B cell (primary cell): ENCODE measurements at regions not wholly inside any gene's neighbourhood (a gene's known extent, or its start where the extent isn't known, plus 50 kb on each side); places are given as distances from the start of the nearest gene placed in this dataset.

Experiments used
- ATAC-seq: fragments of 200-7000 bp; cut with Tn5 transposase; one replicate; pipeline ENCODE4 v1.10.0; 2021; ENCODE audit warnings: low read depth, mild to moderate bottlenecking, moderate number of reproducible peaks, moderate library complexity
- CTCF ChIA-PET: fragments of 350-600 bp; sonication (Branson Sonifier 250); formaldehyde crosslinking; loops from one replicate; lab custom pipeline; 2021; ENCODE audit warnings: antibody characterized with exemption, inconsistent platforms; lab: Charles Lee
- POLR2A ChIA-PET: fragments of 350-600 bp; sonication (Branson Sonifier 250); formaldehyde crosslinking; loops from one replicate; lab custom pipeline; 2021; ENCODE audit warnings: antibody characterized with exemption; lab: Charles Lee
- DNase-seq: peaks from one replicate; pipeline ENCODE4 v3.0.0; 2013
- H2AFZ ChIP-seq: 2 replicates; pipeline ENCODE4 v1.6.1; 2012; ENCODE audit warnings: mild to moderate bottlenecking, low read depth, low read length; ENCODE audit not compliant: insufficient read depth, poor library complexity, severe bottlenecking
- H3K27ac ChIP-seq, 2 donors: 1 replicate in 1 of 2; 2 replicates in 1 of 2; pipeline ENCODE4 v1.5.1; 2012 to 2013; ENCODE audit warnings: low read length in 2 of 2, mild to moderate bottlenecking in 2 of 2, moderate library complexity in 1 of 2
- H3K27me3 ChIP-seq, 4 experiments: fragments of 200-600 bp in 1 of 4; sonication (generic) in 1 of 4; replicated peaks in 1 of 4; 1 replicate in 2 of 4; 2 replicates in 2 of 4; pipeline versions ENCODE4 v1.6.1 to v1.7.0; 2013 to 2016; ENCODE audit warnings: low read length in 3 of 4, mild to moderate bottlenecking in 2 of 4, mixed read lengths in 1 of 4, moderate library complexity in 1 of 4; ENCODE audit not compliant: insufficient read depth in 4 of 4, control insufficient read depth in 3 of 4; ENCODE audit errors: control extremely low read depth in 1 of 4
- H3K36me3 ChIP-seq, 2 experiments: replicated peaks in 1 of 2; 1 replicate in 1 of 2; 2 replicates in 1 of 2; pipeline versions ENCODE4 v1.6.1 to v1.7.1; 2013; ENCODE audit warnings: low read length in 1 of 2; ENCODE audit not compliant: insufficient read depth in 2 of 2, control insufficient read depth in 1 of 2; ENCODE audit errors: control extremely low read depth in 1 of 2, extremely low read depth in 1 of 2
- H3K4me1 ChIP-seq, 2 donors: fragments of 200-600 bp in 1 of 2; sonication (generic) in 1 of 2; 1 replicate in 1 of 2; 2 replicates in 1 of 2; pipeline versions ENCODE4 v1.5.1 to v1.6.1; 2013 to 2017; ENCODE audit warnings: low read length in 2 of 2; ENCODE audit not compliant: control insufficient read depth in 2 of 2, insufficient read depth in 2 of 2
- H3K4me2 ChIP-seq: replicated peaks from 2 replicates; pipeline ENCODE3; 2012; ENCODE audit warnings: mild to moderate bottlenecking, low read depth, low read length; ENCODE audit not compliant: poor library complexity, severe bottlenecking
- H3K4me3 ChIP-seq, 5 experiments: fragments of 200-600 bp in 1 of 5; sonication (generic) in 1 of 5; 1 replicate in 3 of 5; 2 replicates in 2 of 5; pipeline versions ENCODE4 v1.5.1 to v1.7.0; 2011 to 2016; ENCODE audit warnings: low read length in 4 of 5, mild to moderate bottlenecking in 4 of 5, low read depth in 2 of 5, control low read depth in 1 of 5, moderate library complexity in 1 of 5; ENCODE audit not compliant: insufficient read depth in 1 of 5; ENCODE audit errors: control extremely low read depth in 1 of 5, extremely low read depth in 1 of 5
- H3K79me2 ChIP-seq: fragments of 200-600 bp; sonication (generic); one replicate; pipeline ENCODE4 v1.6.0; 2016; ENCODE audit warnings: low read length; ENCODE audit not compliant: control insufficient read depth, insufficient read depth
- H3K9ac ChIP-seq: fragments of 200-600 bp; sonication (generic); 2 replicates; pipeline ENCODE4 v1.6.1; 2017; ENCODE audit warnings: mild to moderate bottlenecking, low read length, moderate library complexity
- H3K9me3 ChIP-seq, 3 donors: one replicate each; pipeline versions ENCODE4 v1.6.1 to v1.7.1; 2013; ENCODE audit warnings: low read length in 2 of 3; ENCODE audit not compliant: control insufficient read depth in 2 of 3, insufficient read depth in 1 of 3; ENCODE audit errors: control extremely low read depth in 1 of 3
- H4K20me1 ChIP-seq: 2 replicates; pipeline ENCODE4 v1.6.0; 2012; ENCODE audit warnings: mild to moderate bottlenecking, low read length; ENCODE audit not compliant: insufficient read depth, control insufficient read depth, poor library complexity, severe bottlenecking
- H3K27ac Mint-ChIP-seq: one replicate; pipeline ENCODE4 v1.8.0; 2021; ENCODE audit warnings: mixed read lengths
- H3K27me3 Mint-ChIP-seq: one replicate; pipeline ENCODE4 v1.8.0; 2021; ENCODE audit warnings: mixed read lengths
- H3K4me1 Mint-ChIP-seq: one replicate; pipeline ENCODE4 v1.8.0; 2021; ENCODE audit warnings: mixed read lengths
- H3K4me3 Mint-ChIP-seq: one replicate; pipeline ENCODE4 v1.8.0; 2021; ENCODE audit warnings: mixed read lengths
- H3K9me3 Mint-ChIP-seq: one replicate; pipeline ENCODE4 v1.8.0; 2022; ENCODE audit warnings: mixed read lengths; ENCODE audit not compliant: insufficient read depth
- EZH2 ChIP-seq: IDR thresholded peaks from 2 replicates; pipeline ENCODE4 v1.6.1; 2012; ENCODE audit warnings: borderline replicate concordance, low read depth, mild to moderate bottlenecking, moderate library complexity, low read length; ENCODE audit not compliant: insufficient read depth, poor library complexity, severe bottlenecking
- WGBS: methylation state at CpG from one replicate; pipeline ENCODE4 v1.1.5; 2013; ENCODE audit warnings: missing lambda C conversion rate; ENCODE audit not compliant: insufficient coverage; 5-methylcytosine and 5-hydroxymethylcytosine counted together
- intact Hi-C: fragments of 100-400 bp; cut with micrococcal nuclease; formaldehyde crosslinking; loops from one replicate; pipeline ENCODE4 v1.10.0; 2022
- TF ChIP-seq, protein P1 (sequence below): fragments of 200-600 bp; IDR thresholded peaks from one replicate; pipeline ENCODE4 v1.8.0; 2022; ENCODE audit warnings: antibody characterized with exemption, mild to moderate bottlenecking

DNA sequence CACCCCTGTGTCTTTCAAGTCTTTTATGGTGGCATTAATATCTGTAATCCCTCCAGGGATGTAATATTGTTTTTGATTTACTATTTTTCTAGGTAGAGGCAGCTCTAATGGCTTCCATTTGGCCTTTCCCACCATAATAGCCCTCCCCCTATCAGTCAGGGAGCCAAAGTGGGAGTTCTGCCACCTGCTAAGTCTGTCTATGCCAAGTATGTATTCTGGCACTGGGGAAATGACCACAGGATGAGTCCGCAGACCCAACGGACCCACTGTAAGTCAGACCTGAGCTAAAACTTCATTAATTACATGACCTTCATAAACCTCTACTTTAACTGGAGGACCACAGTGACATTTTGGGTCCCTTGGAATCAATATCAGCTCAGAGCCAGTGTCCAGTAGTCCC, 77.1 kb downstream of the GBP6 start:
- WGBS = 100% methylated on average over 2 of the region's 2 CpGs
- H3K9ac ChIP-seq = no peak overlapping the region

DNA sequence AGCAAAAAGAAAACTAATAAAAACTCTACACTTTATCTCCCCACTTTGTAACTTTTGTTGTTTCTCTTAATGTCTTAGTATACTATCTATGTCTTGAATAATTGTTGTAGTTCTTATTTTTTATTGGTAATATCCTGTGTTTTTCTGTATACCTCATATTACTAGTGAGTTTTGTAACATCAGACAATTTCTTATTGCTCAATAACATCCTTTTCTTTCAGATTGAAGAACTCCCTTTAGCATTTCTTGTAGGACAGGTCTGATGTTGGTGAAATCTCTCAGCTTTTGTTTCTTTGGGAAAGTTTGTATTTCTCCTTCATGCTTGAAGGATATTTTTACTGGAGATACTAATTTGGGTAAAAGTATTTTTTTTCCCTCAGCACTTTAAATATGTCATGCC, 79.8 kb upstream of the LRRC8B start:
- Histone ChIP-seq H3K36me3 (no peaks in the 10 kb centered on the region), H3K9ac (no peak overlapping the region), H3K27me3 (no peaks in the 10 kb centered on the region), H4K20me1 (no peaks in the 10 kb centered on the region), H3K9me3 (peaks cover 0 to 2% (median 0%) of the 10 kb centered on the region in 3 donors), H3K27ac (no peak overlapping the region), H3K4me2 (no peak overlapping the region), H3K4me1 (no peaks in the 10 kb centered on the region), H2AFZ (no peak overlapping the region), H3K79me2 (no peaks in the 10 kb centered on the region), H3K4me3 (no peak overlapping the region)
- TF ChIP-seq, protein P1, sequence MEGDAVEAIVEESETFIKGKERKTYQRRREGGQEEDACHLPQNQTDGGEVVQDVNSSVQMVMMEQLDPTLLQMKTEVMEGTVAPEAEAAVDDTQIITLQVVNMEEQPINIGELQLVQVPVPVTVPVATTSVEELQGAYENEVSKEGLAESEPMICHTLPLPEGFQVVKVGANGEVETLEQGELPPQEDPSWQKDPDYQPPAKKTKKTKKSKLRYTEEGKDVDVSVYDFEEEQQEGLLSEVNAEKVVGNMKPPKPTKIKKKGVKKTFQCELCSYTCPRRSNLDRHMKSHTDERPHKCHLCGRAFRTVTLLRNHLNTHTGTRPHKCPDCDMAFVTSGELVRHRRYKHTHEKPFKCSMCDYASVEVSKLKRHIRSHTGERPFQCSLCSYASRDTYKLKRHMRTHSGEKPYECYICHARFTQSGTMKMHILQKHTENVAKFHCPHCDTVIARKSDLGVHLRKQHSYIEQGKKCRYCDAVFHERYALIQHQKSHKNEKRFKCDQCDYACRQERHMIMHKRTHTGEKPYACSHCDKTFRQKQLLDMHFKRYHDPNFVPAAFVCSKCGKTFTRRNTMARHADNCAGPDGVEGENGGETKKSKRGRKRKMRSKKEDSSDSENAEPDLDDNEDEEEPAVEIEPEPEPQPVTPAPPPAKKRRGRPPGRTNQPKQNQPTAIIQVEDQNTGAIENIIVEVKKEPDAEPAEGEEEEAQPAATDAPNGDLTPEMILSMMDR = no peak
- no peak for TF ChIP-seq EZH2
- DNase-seq (no peak), ATAC-seq (no peak)
- no peak overlapping the region for H3K27ac Mint-ChIP-seq
- H3K4me3 Mint-ChIP-seq = no peak overlapping the region
- H3K4me1 Mint-ChIP-seq = no peaks in the 10 kb centered on the region
- intact Hi-C loops = no loop called here
- POLR2A ChIA-PET = no interaction called here
- CTCF ChIA-PET = interaction anchor here (0.6 to 0.7 kb wide), 2 partner anchors 472 to 544 kb away, joined by 3 read pairs; no protein-coding TSS in a partner anchor
- no peaks in the 10 kb centered on the region for H3K27me3 Mint-ChIP-seq
- H3K9me3 Mint-ChIP-seq = no peaks in the 10 kb centered on the region

More for the DNA sequence above, 77.1 kb downstream of the GBP6 start:
- DNase-seq (no peak), ATAC-seq (no peak)
- Histone ChIP-seq H3K27ac (no peak overlapping the region), H3K4me1 (no peaks in the 10 kb centered on the region), H3K4me2 (no peak overlapping the region), H3K9me3 (peaks cover 0 to 24% (median 10%) of the 10 kb centered on the region in 3 donors), H3K79me2 (no peaks in the 10 kb centered on the region), H2AFZ (no peak overlapping the region), H4K20me1 (no peaks in the 10 kb centered on the region), H3K36me3 (no peaks in the 10 kb centered on the region), H3K4me3 (no peak overlapping the region), H3K27me3 (peaks cover 0 to 9% (median 0%) of the 10 kb centered on the region in 4 experiments)
- POLR2A ChIA-PET = no interaction called here
- Mint-ChIP-seq H3K4me1 (no peaks in the 10 kb centered on the region), H3K27ac (no peak overlapping the region), H3K9me3 (peaks cover 6% of the 10 kb centered on the region), H3K4me3 (no peak overlapping the region), H3K27me3 (no peaks in the 10 kb centered on the region)
- intact Hi-C loops = no loop called here
- CTCF ChIA-PET = no interaction called here
- no peak for TF ChIP-seq EZH2
- TF ChIP-seq, protein P1 = no peak
